ENCODE measurements at regions not wholly inside any gene's neighbourhood (a gene's known extent, or its start where the extent isn't known, plus 50 kb on each side); places are given as distances from the start of the nearest gene placed in this dataset.

DNA sequence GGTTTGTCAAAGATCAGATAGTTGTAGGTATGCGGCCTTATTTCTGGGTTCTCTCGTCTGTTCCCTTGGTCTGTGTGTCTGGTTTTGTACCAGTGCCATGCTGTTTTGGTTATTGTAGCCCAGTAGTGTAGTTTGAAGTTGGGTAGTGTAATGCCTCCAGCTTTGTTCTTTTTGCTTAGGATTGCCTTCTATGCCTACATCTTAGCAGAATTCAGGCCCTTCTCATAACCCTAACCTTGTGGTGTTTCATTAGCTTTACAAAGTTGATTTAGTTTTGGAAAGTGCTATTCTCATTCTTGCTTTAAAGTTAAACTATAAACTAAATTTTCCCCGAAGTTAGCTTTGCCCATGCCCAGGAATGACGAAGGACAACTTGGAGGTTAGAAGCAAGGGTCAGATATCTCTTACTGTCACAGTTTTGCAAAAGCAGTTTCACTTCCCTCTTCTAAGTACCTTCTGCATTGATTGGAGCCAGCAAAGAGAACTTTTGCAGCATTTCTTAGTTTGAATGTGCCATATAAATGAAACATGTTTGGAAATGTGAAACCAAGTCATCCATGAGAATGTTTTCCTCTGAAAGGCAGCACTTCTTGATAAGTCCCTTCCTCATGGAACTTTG, 274.3 kb upstream of the DMRT1 start:
- Histone ChIP-seq H3K4me3 (no peak overlapping the region), H3K4me1 (no peaks in the 10 kb centered on the region), H3K27ac (no peak overlapping the region), H3K27me3 (ENCODE audit: low read depth) (no peaks in the 10 kb centered on the region), H3K36me3 (no peaks in the 10 kb centered on the region), H3K9me3 (no peaks in the 10 kb centered on the region)
- DNase-seq (no peak), ATAC-seq (no peak)
- TF ChIP-seq CTCF (IDR thresholded peaks at IDR 0.05): no peak
- intact Hi-C loops (cut with DNase I): no loop called here

- H3K36me3 ChIP-seq: no peaks in the 10 kb centered on the region
- H3K9me3 ChIP-seq: no peaks in the 10 kb centered on the region
- ATAC-seq (no peak), DNase-seq (no peak)
- no peak overlapping the region for H3K27ac ChIP-seq
- intact Hi-C loops (cut with DNase I): no loop called here
- H3K4me3 ChIP-seq: no peak overlapping the region
- H3K4me1 ChIP-seq: no peaks in the 10 kb centered on the region
- TF ChIP-seq CTCF (IDR thresholded peaks at IDR 0.05): no peak
- H3K27me3 ChIP-seq (ENCODE audit: low read depth): no peaks in the 10 kb centered on the region
Observed at GRCh38 chr9:567747-568305, 273.7 kb upstream of the DMRT1 start.

DNA sequence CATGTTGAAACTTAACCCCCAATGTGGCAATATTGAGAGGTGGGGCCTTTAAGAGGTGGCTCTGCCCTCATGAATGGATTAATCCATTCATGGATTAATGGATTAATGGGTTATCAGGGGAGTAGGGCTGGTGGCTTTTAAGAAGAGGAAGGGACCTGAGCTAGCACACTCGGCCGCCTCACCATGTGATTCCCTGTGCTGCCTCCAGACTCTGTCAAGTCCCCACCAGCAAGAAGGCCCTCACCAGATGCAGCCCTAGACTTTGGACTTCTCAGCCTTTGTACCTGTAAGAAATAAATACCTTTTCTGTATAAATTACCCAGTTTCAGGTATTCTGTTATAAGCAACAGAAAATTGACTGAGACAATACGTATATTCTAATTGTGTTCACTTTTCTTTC, 272.2 kb upstream of the DMRT1 start:
- no peak for ATAC-seq
- TF ChIP-seq CTCF (IDR thresholded peaks at IDR 0.05): no peak
- no peak overlapping the region for H3K27ac ChIP-seq
- no peaks in the 10 kb centered on the region for H3K27me3 ChIP-seq (ENCODE audit: low read depth)
- peaks cover 9% of the 10 kb centered on the region for H3K4me1 ChIP-seq
- no peaks in the 10 kb centered on the region for H3K36me3 ChIP-seq
- no peak overlapping the region for H3K4me3 ChIP-seq
- no peak for DNase-seq
- intact Hi-C loops (cut with DNase I): no loop called here
- H3K9me3 ChIP-seq: no peaks in the 10 kb centered on the region

DNA sequence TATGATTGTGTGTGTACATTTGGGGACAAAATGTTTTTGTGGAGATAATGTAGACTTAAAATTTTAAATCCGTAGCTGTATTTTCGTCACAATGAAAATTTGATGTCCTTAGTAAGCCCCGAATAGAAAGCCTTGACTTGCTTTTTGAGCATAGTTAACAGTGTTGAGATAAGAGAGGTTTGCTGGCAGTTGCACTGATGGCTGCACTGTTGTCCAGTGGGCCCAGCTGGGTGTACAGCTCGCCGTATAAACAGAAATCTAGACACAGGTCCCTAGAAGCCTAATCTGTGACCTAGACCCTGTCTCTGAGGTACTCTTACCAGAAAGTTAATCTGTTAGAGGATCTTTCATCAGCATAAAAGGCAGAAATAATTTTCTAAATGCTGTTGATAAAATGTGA, 271.3 kb upstream of the DMRT1 start:
- Histone ChIP-seq H3K27ac (no peak overlapping the region), H3K36me3 (no peaks in the 10 kb centered on the region), H3K27me3 (ENCODE audit: low read depth) (no peaks in the 10 kb centered on the region), H3K4me1 (peaks cover 12% of the 10 kb centered on the region), H3K4me3 (no peak overlapping the region), H3K9me3 (no peaks in the 10 kb centered on the region)
- intact Hi-C loops (cut with DNase I): no loop called here
- DNase-seq: no peak
- ATAC-seq: no peak
- TF ChIP-seq CTCF (IDR thresholded peaks at IDR 0.05): no peak

DNA sequence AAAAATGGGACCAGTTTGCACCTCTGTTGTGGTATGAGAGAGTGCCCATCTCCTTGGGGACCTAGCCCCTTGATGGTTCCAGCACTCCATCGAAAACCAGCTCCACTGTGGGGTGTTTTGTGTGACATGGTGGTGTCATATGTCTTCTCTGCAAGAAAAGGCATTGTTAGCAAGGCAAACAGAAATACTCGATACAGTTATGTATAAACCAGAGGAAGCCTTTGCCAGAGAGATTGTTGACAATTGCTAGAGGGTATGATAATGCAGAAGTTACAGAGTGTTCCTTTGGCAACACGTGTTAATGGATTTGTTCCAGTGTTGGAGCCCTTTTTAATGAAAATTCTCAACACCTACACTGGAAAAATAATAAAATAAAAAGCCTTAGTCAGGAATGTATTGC, 270.4 kb upstream of the DMRT1 start:
- H3K4me3 ChIP-seq: no peak overlapping the region
- DNase-seq: no peak
- H3K36me3 ChIP-seq: no peaks in the 10 kb centered on the region
- peak; percentile 52 to 53 for ATAC-seq
- no peaks in the 10 kb centered on the region for H3K9me3 ChIP-seq
- intact Hi-C loops (cut with DNase I): no loop called here
- no peak overlapping the region for H3K27ac ChIP-seq
- no peak for TF ChIP-seq CTCF (IDR thresholded peaks at IDR 0.05)
- peaks cover 12% of the 10 kb centered on the region for H3K4me1 ChIP-seq
- no peaks in the 10 kb centered on the region for H3K27me3 ChIP-seq (ENCODE audit: low read depth)

Measured in lower lobe of right lung (tissue), 2 donors.